Right cardiac atrium (tissue), 5 donors: ENCODE measurements at regions not wholly inside any gene's neighbourhood (a gene's known extent, or its start where the extent isn't known, plus 50 kb on each side); places are given as distances from the start of the nearest gene placed in this dataset.

Experiments
- ATAC-seq, 2 donors: fragments of 200-7000 bp; cut with Tn5 transposase; one replicate each; pipeline versions ENCODE4 v1.8.0 to v1.9.1; 2020; ENCODE audit warnings: moderate library complexity in 2 of 2, mild to moderate bottlenecking in 1 of 2
- DNase-seq, 3 donors: peaks; one replicate each; pipeline ENCODE4 v3.0.0-alpha.2; 2020
- H3K27ac ChIP-seq: one replicate; pipeline ENCODE4 v1.5.1; 2013; ENCODE audit warnings: mild to moderate bottlenecking, low read length, control low read depth, moderate library complexity
- H3K27me3 ChIP-seq: one replicate; pipeline ENCODE4 v1.6.1; 2013; ENCODE audit not compliant: control insufficient read depth, insufficient read depth
- H3K4me1 ChIP-seq: one replicate; pipeline ENCODE4 v1.6.1; 2013; ENCODE audit warnings: low read length; ENCODE audit not compliant: control insufficient read depth, insufficient read depth
- H3K4me3 ChIP-seq: one replicate; pipeline ENCODE4 v1.5.1; 2013; ENCODE audit warnings: low read length, control low read depth
- H3K9me3 ChIP-seq: one replicate; pipeline ENCODE4 v1.6.1; 2013; ENCODE audit warnings: low read length; ENCODE audit not compliant: control insufficient read depth
- WGBS: extraction: QIAGEN DNeasy Blood & Tissue Kit; methylation state at CpG from one replicate; pipeline ENCODE4 v1.1.7; 2013; 5-methylcytosine and 5-hydroxymethylcytosine counted together
- intact Hi-C, 4 donors: fragments of 100-400 bp; cut with DNase I; formaldehyde crosslinking; loops; one replicate each; pipeline versions ENCODE4 v1.11.0 to v1.14.0; 2022 to 2023
- donor health status: healthy with polysubstance abuse.
- donor health status: DM: no; HTN: yes; CAD: no.
- donor health status: DM: no; HTN: no; CAD: no.
- donor health status: DM: no; HTN: yes; CAD: no; lungs with severe emphysema.
- donor health status: DM: yes; HTN: yes; CAD: no.

GRCh38 chr3:168844894-168845482 lies 749.3 kb upstream of the GOLIM4 start:
- 75% methylated on average over 6 of the region's 6 CpGs for WGBS
- Histone ChIP-seq H3K4me1 (no peaks in the 10 kb centered on the region), H3K27ac (no peak overlapping the region), H3K9me3 (no peaks in the 10 kb centered on the region), H3K27me3 (no peaks in the 10 kb centered on the region), H3K4me3 (no peak overlapping the region)
- DNase-seq (no peak), ATAC-seq (no peak)
- intact Hi-C loops, result loop anchor here (5.0 to 10.0 kb wide), 3 partner anchors 330 to 633 kb away; no protein-coding TSS in a partner anchor

- no peak overlapping the region for H3K27ac ChIP-seq
- DNase-seq, result no peak
- ATAC-seq, result no peak
- intact Hi-C loops, result loop anchor here in 1 of 4 donors (10.0 kb wide), 1 partner anchor 330 kb away; no protein-coding TSS in a partner anchor
- no peaks in the 10 kb centered on the region for H3K27me3 ChIP-seq
- no peaks in the 10 kb centered on the region for H3K4me1 ChIP-seq
- WGBS, result 67% methylated on average over 4 of the region's 4 CpGs
- H3K4me3 ChIP-seq, result no peak overlapping the region
- no peaks in the 10 kb centered on the region for H3K9me3 ChIP-seq
Measured at GRCh38 chr3:168844472-168844871, 748.7 kb upstream of the GOLIM4 start.

GRCh38 chr3:168843481-168843880 lies 747.8 kb upstream of the GOLIM4 start:
- intact Hi-C loops, result loop anchor here in 1 of 4 donors (10.0 kb wide), 1 partner anchor 329 kb away; no protein-coding TSS in a partner anchor
- no peaks in the 10 kb centered on the region for H3K9me3 ChIP-seq
- no peak overlapping the region for H3K4me3 ChIP-seq
- H3K27me3 ChIP-seq, result no peaks in the 10 kb centered on the region
- no peak for ATAC-seq
- WGBS, result 74% methylated on average over 2 of the region's 2 CpGs
- H3K27ac ChIP-seq, result no peak overlapping the region
- no peaks in the 10 kb centered on the region for H3K4me1 ChIP-seq
- DNase-seq, result no peak

- intact Hi-C loops, result loop anchor here in 1 of 4 donors (10.0 kb wide), 1 partner anchor 325 kb away; no protein-coding TSS in a partner anchor
- 78% methylated on average over 1 of the region's 1 CpG for WGBS
Measured at GRCh38 chr3:168839653-168840052, 743.9 kb upstream of the GOLIM4 start.

GRCh38 chr3:168834558-168834957 lies 738.8 kb upstream of the GOLIM4 start:
- ATAC-seq, result no peak
- WGBS, result 95% methylated on average over 1 of the region's 1 CpG
- Histone ChIP-seq H3K4me3 (no peak overlapping the region), H3K27me3 (no peaks in the 10 kb centered on the region), H3K9me3 (no peaks in the 10 kb centered on the region), H3K4me1 (no peaks in the 10 kb centered on the region), H3K27ac (no peak overlapping the region)
- intact Hi-C loops, result no loop called here
- DNase-seq, result no peak

More at GRCh38 chr3:168839653-168840052, 743.9 kb upstream of the GOLIM4 start:
- Histone ChIP-seq H3K27me3 (no peaks in the 10 kb centered on the region), H3K4me1 (no peaks in the 10 kb centered on the region), H3K4me3 (no peak overlapping the region), H3K9me3 (no peaks in the 10 kb centered on the region), H3K27ac (no peak overlapping the region)
- ATAC-seq (no peak), DNase-seq (no peak)

- DNase-seq (no peak), ATAC-seq (no peak)
- Histone ChIP-seq H3K27me3 (no peaks in the 10 kb centered on the region), H3K4me3 (no peak overlapping the region), H3K27ac (no peak overlapping the region), H3K9me3 (no peaks in the 10 kb centered on the region), H3K4me1 (no peaks in the 10 kb centered on the region)
- WGBS, result 76% methylated on average over 5 of the region's 5 CpGs
- intact Hi-C loops, result no loop called here
Measured at GRCh38 chr3:168828943-168829342, 733.2 kb upstream of the GOLIM4 start.

GRCh38 chr3:168828536-168828935 lies 732.8 kb upstream of the GOLIM4 start:
- no peak for ATAC-seq
- 28% methylated on average over 1 of the region's 1 CpG for WGBS

GRCh38 chr3:168828014-168828413 lies 732.3 kb upstream of the GOLIM4 start:
- intact Hi-C loops, result no loop called here
- ATAC-seq (no peak), DNase-seq (no peak)
- WGBS, result 83% methylated on average over 4 of the region's 4 CpGs
- Histone ChIP-seq H3K4me3 (no peak overlapping the region), H3K9me3 (no peaks in the 10 kb centered on the region), H3K27ac (no peak overlapping the region), H3K27me3 (no peaks in the 10 kb centered on the region), H3K4me1 (no peaks in the 10 kb centered on the region)

More at GRCh38 chr3:168828536-168828935, 732.8 kb upstream of the GOLIM4 start:
- no peaks in the 10 kb centered on the region for H3K9me3 ChIP-seq
- intact Hi-C loops, result no loop called here
- H3K27me3 ChIP-seq, result no peaks in the 10 kb centered on the region
- no peak overlapping the region for H3K4me3 ChIP-seq
- no peaks in the 10 kb centered on the region for H3K4me1 ChIP-seq
- no peak for DNase-seq
- no peak overlapping the region for H3K27ac ChIP-seq

GRCh38 chr3:168824107-168824506 lies 728.4 kb upstream of the GOLIM4 start:
- WGBS, result 70% methylated on average over 2 of the region's 2 CpGs
- DNase-seq (no peak), ATAC-seq (no peak)
- no peak overlapping the region for H3K4me3 ChIP-seq
- H3K27me3 ChIP-seq, result no peaks in the 10 kb centered on the region
- no peak overlapping the region for H3K27ac ChIP-seq
- no peaks in the 10 kb centered on the region for H3K9me3 ChIP-seq
- intact Hi-C loops, result no loop called here
- no peaks in the 10 kb centered on the region for H3K4me1 ChIP-seq

GRCh38 chr3:168823466-168823865 lies 727.7 kb upstream of the GOLIM4 start:
- H3K4me1 ChIP-seq, result no peaks in the 10 kb centered on the region
- DNase-seq (no peak), ATAC-seq (no peak)
- WGBS, result 94% methylated on average over 5 of the region's 5 CpGs
- H3K27ac ChIP-seq, result no peak overlapping the region
- intact Hi-C loops, result no loop called here
- no peaks in the 10 kb centered on the region for H3K27me3 ChIP-seq
- H3K9me3 ChIP-seq, result no peaks in the 10 kb centered on the region
- H3K4me3 ChIP-seq, result no peak overlapping the region

- DNase-seq (no peak), ATAC-seq (no peak)
- intact Hi-C loops, result no loop called here
- no peaks in the 10 kb centered on the region for H3K4me1 ChIP-seq
- no peak overlapping the region for H3K27ac ChIP-seq
- H3K4me3 ChIP-seq, result no peak overlapping the region
- no peaks in the 10 kb centered on the region for H3K27me3 ChIP-seq
- 66% methylated on average over 8 of the region's 8 CpGs for WGBS
- H3K9me3 ChIP-seq, result no peaks in the 10 kb centered on the region
Measured at GRCh38 chr3:168820810-168821415, 725.2 kb upstream of the GOLIM4 start.
